Esophagus muscularis mucosa (tissue), 4 donors: ENCODE measurements at regions not wholly inside any gene's neighbourhood (a gene's known extent, or its start where the extent isn't known, plus 50 kb on each side); places are given as distances from the start of the nearest gene placed in this dataset.

Experiments used
- DNase-seq: peaks from one replicate; pipeline ENCODE4 v3.0.0-alpha.2; 2017; ENCODE audit errors: extremely low spot score
- H3K27ac ChIP-seq, 4 donors: fragments of 200-600 bp; sonication (generic); replicated peaks in 1 of 4; 1 replicate in 3 of 4; 2 replicates in 1 of 4; pipeline ENCODE4 v1.5.1; 2016 to 2019; ENCODE audit warnings: mild to moderate bottlenecking in 1 of 4
- H3K27me3 ChIP-seq, 4 donors: fragments of 200-600 bp; sonication (generic); one replicate each; pipeline versions ENCODE4 v1.5.1 to v1.6.0; 2016 to 2019
- H3K36me3 ChIP-seq, 4 donors: fragments of 200-600 bp; sonication (generic); one replicate each; pipeline ENCODE4 v1.5.1; 2016 to 2019
- H3K4me1 ChIP-seq, 4 donors: fragments of 200-600 bp; sonication (generic); one replicate each; pipeline ENCODE4 v1.5.1; 2016 to 2019
- H3K4me3 ChIP-seq, 4 donors: fragments of 200-600 bp; sonication (generic); 1 replicate in 2 of 4; 2 replicates in 2 of 4; pipeline ENCODE4 v1.5.1; 2016 to 2019; ENCODE audit warnings: mild to moderate bottlenecking in 4 of 4, moderate library complexity in 1 of 4
- H3K9me3 ChIP-seq, 4 donors: fragments of 200-600 bp; sonication (generic); 1 replicate in 3 of 4; 2 replicates in 1 of 4; pipeline ENCODE4 v1.5.1; 2016 to 2019
- CTCF ChIP-seq, 3 experiments: fragments of 200-600 bp in 2 of 3; fragments of 450-650 bp in 1 of 3; sonication (generic) in 2 of 3; IDR thresholded peaks; one replicate each; pipeline ENCODE4 v1.5.1; 2017 to 2019; ENCODE audit warnings: antibody characterized with exemption in 3 of 3, mild to moderate bottlenecking in 2 of 3, moderate library complexity in 1 of 3
- EP300 ChIP-seq: sonication (generic); formaldehyde crosslinking; IDR thresholded peaks from one replicate; pipeline ENCODE4 v1.6.1; 2017; ENCODE audit warnings: antibody characterized with exemption
- POLR2A ChIP-seq: fragments of 450-650 bp; IDR thresholded peaks from one replicate; pipeline ENCODE4 v1.6.1; 2017; ENCODE audit warnings: antibody characterized with exemption, moderate library complexity, mild to moderate bottlenecking, low read depth
- POLR2AphosphoS5 ChIP-seq, 2 donors: sonication (generic); formaldehyde crosslinking; IDR thresholded peaks; one replicate each; pipeline ENCODE4 v1.6.1; 2017; ENCODE audit warnings: antibody characterized with exemption in 2 of 2
- WGBS: methylation state at CpG from one replicate; pipeline ENCODE4 v1.1.5; 2018; 5-methylcytosine and 5-hydroxymethylcytosine counted together
- intact Hi-C: fragments of 100-400 bp; cut with DNase I; formaldehyde crosslinking; loops from one replicate; pipeline ENCODE4 v1.15.1; 2023

- intact Hi-C loops = no loop called here
- WGBS = 65% methylated on average over 4 of the region's 4 CpGs
- TF ChIP-seq EP300 = no peak
- no peak for TF ChIP-seq CTCF (IDR thresholded peaks at IDR 0.05)
- TF ChIP-seq POLR2A = no peak
- no peak for TF ChIP-seq POLR2AphosphoS5 (IDR thresholded peaks at IDR 0.05)
Measured at GRCh38 chr5:16995372-16995771, 59.3 kb upstream of the MYO10 start.

GRCh38 chr5:17000291-17000939, 64.3 kb upstream of the MYO10 start:
- Histone ChIP-seq H3K36me3 (no peaks in the 10 kb centered on the region), H3K27me3 (no peaks in the 10 kb centered on the region), H3K9me3 (no peaks in the 10 kb centered on the region), H3K4me3 (no peak overlapping the region), H3K4me1 (no peaks in the 10 kb centered on the region), H3K27ac (no peak overlapping the region)
- no peak for DNase-seq
- intact Hi-C loops = no loop called here
- TF ChIP-seq CTCF (IDR thresholded peaks at IDR 0.05) (no peak), POLR2A (no peak), POLR2AphosphoS5 (IDR thresholded peaks at IDR 0.05) (no peak), EP300 (no peak)
- 67% methylated on average over 5 of the region's 5 CpGs for WGBS

More at GRCh38 chr5:16995372-16995771, 59.3 kb upstream of the MYO10 start:
- Histone ChIP-seq H3K27me3 (no peaks in the 10 kb centered on the region), H3K9me3 (no peaks in the 10 kb centered on the region), H3K36me3 (no peaks in the 10 kb centered on the region), H3K4me3 (no peak overlapping the region), H3K4me1 (peaks cover 0 to 10% (median 0%) of the 10 kb centered on the region in 4 donors), H3K27ac (no peak overlapping the region)
- DNase-seq = no peak

GRCh38 chr5:17001428-17001827, 65.3 kb upstream of the MYO10 start:
- Histone ChIP-seq H3K9me3 (no peaks in the 10 kb centered on the region), H3K4me1 (no peaks in the 10 kb centered on the region), H3K27ac (no peak overlapping the region), H3K27me3 (no peaks in the 10 kb centered on the region), H3K36me3 (no peaks in the 10 kb centered on the region), H3K4me3 (no peak overlapping the region)
- WGBS = 78% methylated on average over 3 of the region's 3 CpGs
- no peak for DNase-seq
- intact Hi-C loops = no loop called here
- no peak for TF ChIP-seq POLR2AphosphoS5 (IDR thresholded peaks at IDR 0.05)
- no peak for TF ChIP-seq CTCF (IDR thresholded peaks at IDR 0.05)
- no peak for TF ChIP-seq POLR2A
- TF ChIP-seq EP300 = no peak

GRCh38 chr5:17004441-17005106, 68.5 kb upstream of the MYO10 start:
- Histone ChIP-seq H3K9me3 (no peaks in the 10 kb centered on the region), H3K36me3 (no peaks in the 10 kb centered on the region), H3K27ac (peak overlapping the region in 1 of 4 donors; percentile 17), H3K4me3 (no peak overlapping the region), H3K27me3 (no peaks in the 10 kb centered on the region), H3K4me1 (no peaks in the 10 kb centered on the region)
- TF ChIP-seq EP300 (no peak), POLR2AphosphoS5 (IDR thresholded peaks at IDR 0.05) (no peak), CTCF (IDR thresholded peaks at IDR 0.05) (no peak), POLR2A (no peak)
- intact Hi-C loops = no loop called here
- no peak for DNase-seq
- WGBS = 81% methylated on average over 13 of the region's 13 CpGs
